GM11168 (cell line): ENCODE measurements at regions not wholly inside any gene's neighbourhood (a gene's known extent, or its start where the extent isn't known, plus 50 kb on each side); places are given as distances from the start of the nearest gene placed in this dataset.

Experiments used
- in situ Hi-C: fragments of 300-500 bp; cut with MboI; formaldehyde crosslinking; loops from one replicate; pipeline ENCODE4 v1.12.0; 2022; ENCODE audit warnings: low sequenced_read_pairs; ENCODE audit not compliant: unreplicated experiment

DNA sequence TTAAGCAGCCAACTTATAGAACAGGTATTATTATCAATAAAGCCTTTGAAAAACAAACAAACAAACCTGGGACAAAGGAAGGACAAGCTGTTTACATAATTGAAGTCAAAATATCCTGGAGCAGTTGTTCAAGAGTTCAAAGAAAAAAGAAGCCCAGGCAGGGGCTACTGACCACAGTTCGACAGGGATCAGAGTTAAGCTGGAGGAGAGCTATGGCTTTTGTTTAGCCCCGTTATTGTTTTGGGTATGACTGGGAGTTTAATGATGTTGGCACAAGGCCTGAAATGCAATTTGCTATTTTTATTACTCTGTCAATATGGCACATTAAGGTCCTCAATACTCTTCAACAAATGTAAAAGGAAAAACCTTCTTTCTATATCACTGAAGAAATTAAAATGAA lies 624.4 kb upstream of the KLHL1 start:
- in situ Hi-C loops, result no loop called here

DNA sequence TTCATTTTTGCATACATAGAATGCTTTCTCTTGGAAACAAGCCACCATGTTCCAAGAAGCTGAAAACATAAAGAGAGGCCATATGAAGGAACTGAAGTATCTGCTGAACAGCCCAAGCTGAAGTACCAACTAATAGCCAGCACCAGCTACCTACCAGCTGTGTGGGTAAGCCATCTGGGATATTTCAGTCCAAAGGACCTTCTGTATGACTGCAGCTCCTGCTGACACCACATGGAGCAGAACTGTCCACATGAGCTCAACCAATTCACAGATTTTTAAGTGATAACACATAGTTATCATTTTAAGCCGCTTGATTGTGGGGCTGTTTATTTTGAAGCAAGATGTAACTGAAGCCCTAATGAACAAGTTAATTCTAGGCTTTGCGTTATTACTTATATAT lies 621.1 kb upstream of the KLHL1 start:
- in situ Hi-C loops, result no loop called here

DNA sequence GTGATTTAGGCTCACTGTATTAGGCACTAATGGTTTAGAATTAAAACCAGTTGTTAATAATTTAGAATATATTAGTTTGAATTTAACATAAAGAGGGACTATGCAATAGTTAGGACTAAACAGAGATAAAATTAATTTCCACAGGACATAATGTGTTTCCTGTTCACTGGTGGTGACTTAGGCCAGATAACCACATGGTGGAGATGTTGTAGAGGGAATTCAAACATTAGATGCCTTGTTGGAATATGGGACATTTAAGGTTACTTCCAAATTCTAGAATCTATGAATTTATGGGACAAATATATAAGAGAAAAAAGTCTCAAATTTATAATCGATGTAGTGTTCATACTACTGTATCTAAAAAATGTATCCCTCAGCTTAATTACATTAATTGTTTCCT lies 615.5 kb upstream of the KLHL1 start:
- in situ Hi-C loops, result no loop called here

DNA sequence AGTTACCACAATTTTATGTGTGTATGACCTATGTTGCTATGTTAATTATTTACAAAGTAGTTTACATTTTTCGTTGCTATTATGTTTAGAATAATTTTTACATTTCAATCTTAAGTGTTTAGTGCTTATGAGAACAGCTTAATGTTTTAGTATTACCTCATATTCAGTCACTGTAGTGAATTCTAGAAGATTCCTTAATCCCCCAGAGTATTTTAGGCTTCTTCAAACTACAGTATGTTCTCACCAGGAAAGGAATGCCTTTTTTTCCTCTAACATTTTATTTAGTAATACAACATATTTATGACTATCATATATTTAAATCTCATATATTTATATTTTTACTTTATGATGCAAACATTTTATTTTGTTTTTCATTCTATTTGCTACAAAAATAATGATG lies 612.1 kb upstream of the KLHL1 start:
- in situ Hi-C loops, result no loop called here

DNA sequence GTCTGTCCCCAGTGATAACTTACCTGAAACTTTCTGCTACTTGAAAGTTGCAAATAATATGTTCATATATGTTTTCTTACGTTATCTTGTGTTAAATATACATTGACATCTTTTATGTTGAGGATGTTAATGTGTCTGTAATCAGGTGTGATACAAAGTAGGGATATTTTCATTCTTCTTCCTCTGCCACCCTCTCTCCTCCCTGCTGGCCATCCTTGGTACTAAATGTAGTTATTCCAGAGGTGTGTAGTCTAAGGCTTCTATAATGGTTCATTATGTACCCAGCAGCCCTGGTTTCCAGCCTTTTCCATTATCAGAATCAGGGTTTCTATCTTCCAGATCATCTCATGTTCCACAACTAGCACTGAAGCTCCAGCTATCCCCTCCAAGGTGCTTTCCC lies 606.7 kb upstream of the KLHL1 start:
- in situ Hi-C loops, result no loop called here

DNA sequence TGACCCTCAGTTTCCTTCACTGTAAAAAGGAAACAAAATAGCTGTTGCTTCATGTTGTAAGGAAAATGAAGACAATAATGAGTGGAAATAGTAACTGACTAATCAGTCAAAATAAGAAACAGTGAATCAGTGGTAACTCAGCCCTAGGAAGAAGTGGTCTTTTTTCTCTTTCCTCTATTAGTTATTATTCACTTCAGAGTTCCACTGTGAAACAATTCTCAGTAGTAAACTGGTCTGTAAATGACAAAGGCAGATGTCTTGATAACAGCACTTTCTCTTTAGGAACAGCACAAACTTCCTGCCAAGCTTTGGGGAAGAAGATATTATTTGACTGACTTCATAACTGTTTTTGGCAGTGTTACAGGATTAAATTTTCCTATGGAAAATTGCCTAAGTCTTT lies 600.5 kb upstream of the KLHL1 start:
- in situ Hi-C loops, result no loop called here

DNA sequence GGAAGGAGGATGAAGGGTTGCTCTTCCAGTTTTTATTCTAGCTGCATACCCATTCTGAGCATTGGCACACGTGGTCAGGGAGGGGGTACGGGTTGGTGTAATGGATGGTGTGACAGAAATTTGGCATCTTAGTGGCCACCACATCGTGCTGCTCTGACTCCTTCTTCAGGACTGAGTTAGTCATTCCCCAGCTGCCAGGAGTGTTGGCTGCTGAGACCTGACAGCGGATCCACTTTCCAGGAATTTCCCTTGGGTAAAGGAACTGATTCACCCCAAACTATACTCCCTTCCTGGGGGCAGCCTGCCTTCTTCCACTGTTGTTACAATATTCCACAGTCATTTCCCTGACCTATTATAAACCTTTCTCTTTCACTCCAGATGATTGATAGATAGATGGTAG lies 595.5 kb upstream of the KLHL1 start:
- in situ Hi-C loops, result no loop called here

DNA sequence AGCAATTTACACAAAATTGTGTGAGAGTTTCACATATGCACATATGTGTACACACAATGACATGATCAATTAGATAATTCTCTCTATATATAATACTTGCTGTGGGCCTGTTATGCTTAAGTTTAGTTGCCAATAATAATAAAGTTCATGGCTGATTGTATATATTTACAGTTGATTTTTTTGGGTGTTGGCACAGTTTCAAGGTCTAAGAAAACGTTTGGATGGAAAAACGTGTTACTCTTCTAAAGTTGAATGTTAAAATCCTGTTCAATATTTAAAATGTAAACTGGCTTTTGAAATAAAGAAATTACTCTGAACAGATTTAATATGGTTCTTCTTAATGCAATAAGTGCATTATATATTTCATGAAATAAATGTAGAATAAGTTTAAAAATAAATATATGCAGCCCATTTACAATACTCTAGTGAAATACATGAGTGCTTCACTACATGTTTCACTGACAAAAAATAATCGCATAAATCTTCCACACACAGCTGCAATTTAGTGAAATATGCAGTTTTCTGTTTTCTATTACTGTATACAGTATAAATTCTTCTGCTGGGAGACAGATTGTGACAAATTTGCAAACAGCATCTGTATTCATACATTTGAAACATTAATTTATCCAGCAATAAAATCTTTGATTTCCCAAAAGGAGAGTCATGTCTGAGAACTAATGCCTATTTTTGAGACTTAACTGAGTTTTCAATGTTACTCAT lies 586.9 kb upstream of the KLHL1 start:
- in situ Hi-C loops, result no loop called here

DNA sequence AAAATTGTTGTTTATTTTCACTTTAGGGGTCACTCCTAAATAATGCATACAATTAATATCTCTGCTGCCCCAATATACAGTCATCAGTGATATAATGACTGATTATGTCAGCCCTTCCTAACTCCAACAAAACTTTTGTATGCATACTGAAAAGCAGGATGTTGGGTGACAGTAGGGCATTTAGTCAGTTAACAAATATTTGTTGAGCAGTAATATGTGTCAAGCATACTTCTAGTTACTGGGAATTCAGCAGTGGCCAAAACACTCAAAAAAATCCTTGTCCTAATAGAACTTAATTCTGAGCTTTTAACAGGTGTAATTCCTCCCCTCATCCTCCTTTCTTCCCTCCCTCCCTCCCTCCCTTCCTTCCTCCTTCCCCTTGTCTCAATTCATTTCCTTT lies 560.7 kb upstream of the KLHL1 start:
- in situ Hi-C loops, result no loop called here

DNA sequence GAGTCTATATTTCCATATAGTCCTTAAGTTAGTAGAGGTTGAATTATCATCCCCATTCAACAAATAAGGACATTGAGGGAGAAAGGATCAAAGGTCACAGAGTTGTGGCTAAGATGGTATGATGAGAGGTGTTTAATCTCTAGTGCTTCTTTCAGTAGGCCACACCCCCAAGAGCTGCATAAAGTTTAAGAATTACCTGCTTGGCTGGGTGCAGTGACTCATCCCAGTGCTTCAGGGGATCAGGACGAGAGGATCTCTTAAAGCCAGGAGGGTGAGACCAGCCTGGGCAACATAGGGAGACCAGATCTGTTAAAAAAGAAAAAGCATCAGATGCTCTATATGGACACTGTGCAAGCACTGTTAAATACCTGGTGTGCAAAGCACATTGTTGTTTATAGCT lies 560.0 kb upstream of the KLHL1 start:
- in situ Hi-C loops, result no loop called here

DNA sequence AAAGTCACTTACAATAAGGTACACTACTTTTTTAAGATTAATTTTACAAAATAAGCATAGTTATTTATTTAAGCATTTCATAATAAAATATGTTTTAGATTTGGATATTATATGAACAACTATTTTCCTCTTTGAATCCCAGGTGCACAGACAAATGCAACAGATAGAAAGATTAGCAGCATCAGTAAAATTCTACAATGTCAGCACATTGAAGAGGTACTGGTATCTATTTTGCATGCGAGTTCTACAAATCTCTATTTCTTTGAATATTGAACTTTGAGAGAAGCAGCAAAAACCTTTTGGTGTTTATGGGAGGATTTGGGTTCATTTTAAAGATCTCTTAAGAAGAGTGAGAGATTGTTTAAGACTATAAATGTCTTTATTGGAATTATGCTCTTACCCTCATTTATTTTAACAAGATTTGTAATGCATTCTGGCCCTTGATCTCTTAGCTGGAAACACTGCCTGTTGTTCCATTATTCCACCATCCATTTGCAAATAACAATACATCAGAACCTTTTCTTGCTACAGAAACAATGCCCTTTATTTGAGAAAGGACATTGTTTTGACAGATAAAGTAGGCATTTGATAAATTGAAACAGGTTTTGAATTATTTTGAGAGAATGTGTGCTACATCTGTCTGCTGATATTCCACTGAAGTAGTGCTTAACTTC lies 558.8 kb upstream of the KLHL1 start:
- in situ Hi-C loops, result no loop called here

DNA sequence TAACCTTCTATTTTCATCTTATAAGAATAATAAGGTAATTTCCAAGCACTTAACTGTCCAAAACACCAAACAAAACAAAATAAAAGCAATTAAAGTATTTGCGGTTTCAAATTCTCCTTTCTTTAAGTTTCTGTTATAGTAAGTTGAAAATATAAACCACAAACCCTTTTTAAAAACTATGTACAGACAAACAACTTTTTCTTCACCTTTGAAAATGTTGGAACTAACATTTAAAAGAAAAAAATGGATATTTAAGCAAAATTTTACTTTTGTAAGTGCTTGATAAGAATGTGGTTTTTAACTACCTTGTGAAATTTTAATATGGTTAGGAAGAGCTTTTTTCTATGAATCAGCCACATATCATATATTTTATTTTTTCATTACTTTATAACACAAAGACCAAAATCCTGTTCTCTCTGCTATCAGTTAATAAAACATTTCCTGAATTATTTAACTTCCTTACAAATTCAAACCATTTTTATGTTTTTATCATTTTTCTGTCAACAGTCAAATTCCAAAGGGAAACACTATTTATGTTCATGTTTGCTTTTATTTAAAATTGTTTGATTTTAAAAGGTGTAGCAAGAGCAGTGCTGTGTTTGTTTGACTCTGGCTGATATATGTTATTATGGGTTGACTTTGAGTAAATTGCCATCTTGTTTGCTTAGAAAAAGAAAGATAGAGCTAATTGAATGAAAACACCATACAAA lies 554.1 kb upstream of the KLHL1 start:
- in situ Hi-C loops, result no loop called here

DNA sequence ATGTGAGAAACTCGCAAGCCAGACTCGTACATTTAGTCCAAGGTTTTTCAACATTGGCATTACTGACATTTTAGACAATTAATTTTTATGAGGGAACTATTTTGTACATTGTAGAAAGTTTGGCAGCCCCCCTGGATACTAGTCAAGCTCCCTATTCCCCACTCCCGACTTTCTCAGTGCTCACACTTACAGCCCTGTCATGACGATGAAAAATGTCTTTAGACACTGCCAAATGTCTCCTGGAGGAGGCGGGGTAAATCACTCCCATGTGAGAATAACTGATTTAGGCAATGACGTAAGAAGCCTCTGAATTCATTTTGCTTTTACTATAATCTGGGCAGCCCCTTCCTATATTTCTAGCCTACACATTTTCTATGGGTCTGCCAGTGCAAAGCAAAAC lies 535.8 kb upstream of the KLHL1 start:
- in situ Hi-C loops, result no loop called here

DNA sequence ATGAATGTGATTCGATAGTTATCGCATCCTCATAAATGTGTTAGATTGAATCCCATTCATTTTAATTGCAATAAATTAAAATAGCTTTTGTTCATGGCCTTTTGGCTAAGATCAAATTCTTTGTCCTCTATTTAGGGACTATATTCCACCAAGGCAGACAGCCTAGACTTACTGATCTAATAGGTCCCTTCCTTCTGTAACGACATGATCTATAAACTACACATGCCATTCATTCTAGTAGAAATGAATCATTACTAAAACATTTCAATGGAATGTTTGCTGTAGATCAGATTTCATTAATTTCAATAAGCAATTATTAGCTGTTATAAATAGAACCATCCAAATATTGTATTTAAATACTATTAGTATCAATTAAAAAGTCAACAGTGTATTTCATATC lies 526.6 kb upstream of the KLHL1 start:
- in situ Hi-C loops, result no loop called here

DNA sequence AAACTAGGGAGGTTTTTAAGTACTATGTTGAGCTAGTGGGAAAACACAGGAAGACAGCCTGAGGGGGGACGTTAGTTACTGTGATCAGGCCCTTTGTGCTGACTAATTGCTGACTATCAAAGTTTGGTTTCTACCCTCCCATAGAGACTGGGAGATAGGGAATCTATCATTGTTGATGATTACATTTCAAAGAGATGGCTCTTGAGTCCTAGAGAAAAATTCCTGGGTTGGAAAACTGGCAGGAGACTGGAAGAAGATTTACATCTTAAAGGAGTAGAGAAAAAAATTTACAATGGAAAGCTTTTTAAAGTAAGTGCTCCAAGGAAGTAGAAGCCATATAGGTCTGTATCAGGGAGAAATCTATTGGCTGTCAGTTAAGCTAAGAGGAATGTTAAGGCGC lies 522.0 kb upstream of the KLHL1 start:
- in situ Hi-C loops, result no loop called here

DNA sequence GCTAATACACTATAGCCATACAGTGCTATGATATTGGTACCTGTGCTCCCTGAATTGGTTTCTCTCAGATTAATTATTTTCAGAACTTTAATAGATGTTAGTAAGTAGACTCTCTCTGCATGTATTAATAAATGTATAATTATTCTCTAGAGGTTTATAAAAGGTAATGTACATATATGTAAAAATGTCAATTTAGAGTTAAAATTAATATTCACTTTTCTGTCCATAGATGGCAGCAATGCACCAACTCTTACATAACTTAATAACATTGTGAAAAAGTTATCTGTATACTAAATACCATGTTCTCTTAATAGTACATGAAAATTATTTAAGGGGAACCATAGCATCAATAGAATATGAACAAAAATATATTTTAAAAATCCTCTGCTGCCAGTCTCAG lies 515.0 kb upstream of the KLHL1 start:
- in situ Hi-C loops, result no loop called here

DNA sequence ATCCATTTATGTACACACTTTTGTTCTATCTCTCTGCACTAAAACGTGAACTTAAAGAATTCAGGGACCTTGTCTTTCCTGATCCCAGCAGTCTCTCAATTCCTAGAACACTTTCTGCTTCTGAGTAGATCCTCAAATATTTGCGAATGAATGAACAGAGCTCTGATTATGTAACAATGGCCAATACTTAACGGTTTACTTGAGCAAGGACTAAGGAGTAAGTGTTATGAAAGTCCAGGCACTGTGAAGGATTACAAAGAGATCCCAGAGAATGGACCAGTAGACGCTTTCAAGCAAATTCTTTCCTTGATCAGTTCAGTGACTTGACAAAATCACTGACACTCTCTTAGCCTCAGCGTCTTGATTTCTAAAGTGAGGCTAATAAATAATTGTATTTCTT lies 514.5 kb upstream of the KLHL1 start:
- in situ Hi-C loops, result no loop called here

DNA sequence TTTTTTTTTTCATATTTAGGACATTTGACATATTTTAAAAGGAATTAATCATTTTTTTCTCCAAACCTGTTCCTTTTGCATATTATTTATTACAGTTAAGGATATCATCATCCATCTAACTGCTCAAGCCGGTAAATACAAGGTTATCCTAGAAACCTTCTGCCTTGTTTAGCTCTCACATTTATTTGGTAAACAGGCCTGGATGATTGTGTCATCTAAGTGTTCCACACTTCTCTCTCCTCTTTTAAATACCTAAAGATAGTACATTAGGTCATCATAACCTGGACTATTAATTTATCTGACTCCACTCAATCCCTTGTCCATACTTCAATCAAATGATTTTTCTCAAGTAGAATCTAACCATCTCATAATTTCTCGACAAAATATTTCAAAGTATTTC lies 511.7 kb upstream of the KLHL1 start:
- in situ Hi-C loops, result no loop called here

DNA sequence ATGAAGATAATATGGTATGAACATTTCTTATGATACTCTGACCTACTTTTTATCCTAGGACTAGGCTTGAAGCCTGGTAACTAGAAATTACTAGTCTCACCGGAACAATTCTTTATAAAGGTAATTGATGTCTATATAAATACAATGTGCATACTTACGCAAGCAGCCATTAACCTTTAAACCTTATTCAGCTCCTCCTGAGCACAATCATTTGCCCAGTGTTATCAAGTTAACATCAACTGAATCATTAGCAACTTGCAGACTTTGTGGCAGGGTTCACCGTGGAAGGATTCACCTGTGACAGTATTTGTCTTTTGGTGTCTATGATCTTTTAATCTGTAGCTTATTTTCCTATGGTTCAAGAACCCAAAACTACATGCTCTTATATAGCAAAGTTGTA lies 508.6 kb upstream of the KLHL1 start:
- in situ Hi-C loops, result no loop called here

DNA sequence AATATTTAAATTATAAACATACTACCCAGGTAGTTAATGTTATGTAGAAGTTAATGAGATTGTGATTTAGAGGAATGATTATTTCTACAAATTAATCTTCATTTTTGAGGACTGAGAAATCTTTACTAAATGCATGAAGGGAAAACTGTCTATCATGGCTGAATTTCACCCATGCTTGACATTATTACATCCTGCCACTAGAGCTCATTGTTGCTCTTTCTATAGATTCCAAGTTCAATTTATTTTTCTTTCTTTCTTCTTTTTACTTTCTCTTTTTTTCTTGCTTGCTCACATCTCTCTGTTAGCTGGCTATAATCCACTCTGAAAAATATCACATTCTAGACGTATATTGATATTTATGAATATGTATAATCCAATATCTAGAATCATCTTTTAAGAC lies 505.0 kb upstream of the KLHL1 start:
- in situ Hi-C loops, result no loop called here

DNA sequence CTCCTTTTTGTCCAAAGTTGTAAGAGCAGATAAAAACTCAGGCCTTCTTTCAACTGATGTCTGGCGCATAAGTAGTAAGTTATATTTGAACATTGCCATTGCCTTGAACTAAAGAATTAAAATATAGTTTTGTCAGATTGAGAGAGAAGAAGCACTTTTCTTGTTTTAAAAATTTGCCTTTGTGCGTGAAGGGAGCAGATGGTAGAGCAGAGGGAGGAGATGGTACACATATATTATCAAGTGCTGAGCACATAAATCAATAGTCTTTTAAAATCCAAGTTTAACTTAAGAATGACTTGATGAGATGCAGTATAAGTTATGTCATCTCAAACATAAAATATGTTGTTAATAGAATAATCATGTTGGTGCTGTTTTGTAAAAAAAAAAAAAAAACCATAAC lies 504.6 kb upstream of the KLHL1 start:
- in situ Hi-C loops, result no loop called here

DNA sequence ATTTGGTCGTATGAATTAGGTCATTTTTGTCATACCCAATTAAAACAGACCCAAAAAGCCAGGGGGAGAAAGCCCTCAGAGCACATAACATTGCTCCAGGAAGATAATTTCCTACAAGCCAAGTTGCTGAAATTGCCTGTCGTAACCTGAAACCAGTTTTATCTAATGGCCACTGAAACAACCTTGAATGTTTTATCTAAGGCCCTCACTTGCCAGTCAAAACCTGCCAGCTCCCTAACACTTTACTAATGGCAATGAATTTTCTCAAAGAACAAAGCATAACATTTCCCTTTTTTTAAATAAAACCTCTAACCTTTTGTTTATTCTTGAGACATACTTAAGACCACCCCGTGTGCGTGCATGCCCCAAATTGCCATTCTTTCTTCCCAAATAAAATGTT lies 496.2 kb upstream of the KLHL1 start:
- in situ Hi-C loops, result no loop called here
